Cardiac septum (tissue), 1 donor: ENCODE measurements at regions not wholly inside any gene's neighbourhood (a gene's known extent, or its start where the extent isn't known, plus 50 kb on each side); places are given as distances from the start of the nearest gene placed in this dataset.

ENCODE experiments used
- DNase-seq: peaks from one replicate; pipeline ENCODE4 v3.0.0-alpha.2; 2020; ENCODE audit warnings: low spot score
- intact Hi-C: fragments of 100-400 bp; cut with DNase I; formaldehyde crosslinking; loops from one replicate; pipeline ENCODE4 v1.14.0; 2022
- donor health status: DM: no; HTN: no; CAD: no.

DNA sequence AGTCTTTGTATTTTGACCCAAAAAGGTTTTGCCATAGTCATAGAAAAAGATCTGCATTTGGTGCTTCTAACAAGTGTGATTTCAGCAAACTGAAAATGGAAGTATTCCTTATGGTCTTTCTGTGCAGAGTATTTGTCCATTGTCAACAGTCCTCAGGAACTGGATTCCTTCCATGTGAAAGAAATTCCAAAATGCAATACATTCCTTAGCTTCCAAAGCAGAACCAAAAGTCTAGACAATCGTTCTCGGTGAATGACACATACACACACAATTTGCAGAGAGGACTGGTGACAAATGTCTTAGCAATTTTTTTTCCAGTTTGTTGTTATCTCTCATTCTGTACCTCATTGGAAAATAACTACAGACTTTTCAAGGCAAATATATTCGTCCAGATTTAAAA, 562.2 kb upstream of the SLIT2 start:
- DNase-seq: no peak
- intact Hi-C loops: no loop called here

DNA sequence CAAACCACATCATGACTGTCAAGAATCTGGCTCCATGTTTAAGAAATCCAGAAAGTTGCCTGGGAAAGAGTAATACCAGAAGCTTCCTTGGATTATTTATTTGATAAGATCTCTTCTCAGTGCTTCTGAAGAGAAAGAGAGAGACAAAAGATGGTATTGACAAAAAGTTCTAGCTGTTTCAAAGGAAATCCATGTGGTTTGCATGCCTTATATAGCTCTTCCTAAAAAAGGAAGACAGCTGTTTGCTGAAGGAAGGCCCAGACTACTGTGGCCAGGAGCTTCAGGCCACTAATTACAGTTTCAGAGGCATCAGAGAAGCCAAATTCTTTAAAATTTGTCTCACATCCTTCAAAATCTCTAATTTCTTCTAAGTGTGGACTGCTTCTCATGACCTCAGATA, 565.2 kb upstream of the SLIT2 start:
- DNase-seq: no peak
- intact Hi-C loops: no loop called here

GRCh38 chr4:19684084-19684483, 567.6 kb upstream of the SLIT2 start:
- DNase-seq: no peak
- intact Hi-C loops: no loop called here

DNA sequence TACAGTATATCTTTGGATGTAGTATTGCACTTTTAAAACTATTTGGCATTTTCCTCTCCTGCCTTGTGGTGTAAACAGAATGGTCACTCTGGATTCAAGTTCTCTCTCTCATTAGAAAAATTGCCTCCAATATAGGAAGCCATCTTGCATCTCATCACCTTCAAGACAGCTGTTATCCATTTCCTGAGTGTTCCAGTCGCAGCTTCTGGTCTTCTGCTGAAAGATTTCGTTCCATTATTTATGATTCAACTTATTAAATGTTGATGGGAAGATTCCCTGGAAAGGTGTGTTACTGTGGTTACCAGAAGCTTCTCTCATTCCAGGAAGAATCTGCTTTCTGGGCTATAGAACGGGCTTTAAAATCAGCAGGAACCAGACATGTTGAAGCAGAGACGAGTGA, 568.3 kb upstream of the SLIT2 start:
- intact Hi-C loops: no loop called here
- DNase-seq: no peak

GRCh38 chr4:19677211-19677610, 574.5 kb upstream of the SLIT2 start:
- DNase-seq: no peak

GRCh38 chr4:19675172-19675811, 576.4 kb upstream of the SLIT2 start:
- intact Hi-C loops: no loop called here
- no peak for DNase-seq

More at GRCh38 chr4:19677211-19677610, 574.5 kb upstream of the SLIT2 start:
- intact Hi-C loops: no loop called here

DNA sequence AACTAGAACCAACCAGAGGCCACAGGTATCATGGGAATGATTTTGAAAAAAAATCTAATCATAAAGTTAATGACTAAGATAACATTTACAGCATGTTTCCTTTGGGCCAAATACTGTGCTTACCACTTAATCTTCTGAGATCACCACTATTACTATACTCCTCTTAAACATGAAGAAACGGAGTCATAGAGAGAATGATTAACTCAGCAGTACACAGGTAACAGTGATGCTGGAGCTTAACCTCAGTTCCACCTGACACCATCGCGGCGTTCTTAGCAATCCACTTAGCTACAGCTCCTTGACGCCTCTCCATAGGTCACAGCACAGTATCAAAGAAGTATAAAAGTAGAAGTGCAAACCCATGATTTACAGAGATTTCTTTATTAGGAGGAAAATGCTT, 592.6 kb upstream of the SLIT2 start:
- no peak for DNase-seq
- intact Hi-C loops: no loop called here

- no peak for DNase-seq
- intact Hi-C loops: no loop called here
Observed at GRCh38 chr4:19657856-19658255, 593.8 kb upstream of the SLIT2 start.

GRCh38 chr4:19655666-19656065, 596.0 kb upstream of the SLIT2 start:
- DNase-seq: no peak
- intact Hi-C loops: no loop called here

DNA sequence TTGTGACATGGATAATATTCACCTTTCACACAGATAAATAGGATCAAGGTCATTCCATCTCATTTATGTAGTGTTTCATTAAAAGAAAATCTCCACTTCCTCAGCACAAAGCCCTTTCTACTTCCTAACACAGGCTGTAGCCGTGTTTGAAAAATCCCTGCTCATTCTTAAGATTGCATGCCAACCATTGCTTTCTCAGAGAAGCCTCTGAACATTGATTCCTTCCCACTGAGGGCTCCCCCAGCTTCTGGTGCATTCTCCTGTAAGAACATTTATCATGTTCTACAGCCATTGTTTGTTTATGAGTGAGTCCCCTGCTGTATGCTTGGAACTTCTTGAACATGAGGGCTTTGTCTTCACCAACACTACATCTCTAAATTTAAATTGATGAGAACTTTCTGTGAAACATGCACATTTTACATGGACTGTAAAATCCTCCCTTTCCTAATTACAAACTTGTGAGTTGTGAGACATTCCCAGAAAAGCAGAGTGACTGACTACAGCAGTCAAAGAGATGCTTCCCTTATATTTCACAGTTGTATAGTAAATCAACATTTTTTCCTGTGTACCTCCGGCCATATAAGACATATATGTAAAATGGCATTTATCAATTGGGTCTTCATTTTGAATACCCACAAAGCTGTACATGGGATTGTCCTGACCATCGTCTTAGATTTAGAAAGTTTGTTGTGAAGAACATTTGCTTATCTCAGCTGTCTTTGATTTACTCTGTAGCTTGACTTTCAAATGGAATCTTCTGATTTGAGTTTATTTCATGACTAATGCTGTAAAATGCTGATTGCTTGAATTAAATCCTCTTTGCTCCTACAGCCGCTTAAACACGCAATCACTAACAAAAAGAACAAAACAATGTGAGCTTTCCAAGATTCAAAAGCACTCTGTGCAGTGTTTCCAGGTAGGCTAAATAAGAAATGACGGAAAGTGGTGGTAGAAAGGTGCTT, 600.5 kb upstream of the SLIT2 start:
- no peak for DNase-seq
- intact Hi-C loops: no loop called here

DNA sequence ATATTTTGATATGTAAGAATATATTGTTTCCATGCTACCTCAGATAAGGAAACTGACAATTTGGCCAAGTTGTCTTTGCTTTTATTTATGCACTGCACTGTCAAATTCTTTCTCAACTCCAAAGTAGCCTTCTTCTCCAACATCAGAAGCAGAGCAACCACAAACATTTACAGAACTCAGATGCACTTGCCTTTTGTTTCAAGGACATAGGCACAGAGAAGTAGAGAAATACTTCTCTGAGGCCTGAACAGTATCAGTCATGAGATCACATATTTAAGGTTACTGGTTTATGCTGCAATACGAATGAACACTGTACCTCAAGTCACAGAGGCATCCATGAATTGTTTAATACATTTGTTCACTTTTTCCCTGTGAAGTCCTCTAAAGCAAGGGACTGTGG, 606.1 kb upstream of the SLIT2 start:
- DNase-seq: no peak
- intact Hi-C loops: no loop called here

GRCh38 chr4:19636451-19636850, 615.3 kb upstream of the SLIT2 start:
- intact Hi-C loops: no loop called here
- DNase-seq: no peak

- no peak for DNase-seq
- intact Hi-C loops: no loop called here
Observed at GRCh38 chr4:19631814-19632213, 619.9 kb upstream of the SLIT2 start.

GRCh38 chr4:19623866-19624265, 627.8 kb upstream of the SLIT2 start:
- no peak for DNase-seq
- intact Hi-C loops: no loop called here

GRCh38 chr4:19615086-19615689, 636.5 kb upstream of the SLIT2 start:
- intact Hi-C loops: no loop called here

GRCh38 chr4:19614171-19614570, 637.5 kb upstream of the SLIT2 start:
- intact Hi-C loops: no loop called here
- no peak for DNase-seq

More at GRCh38 chr4:19615086-19615689, 636.5 kb upstream of the SLIT2 start:
- DNase-seq: no peak

DNA sequence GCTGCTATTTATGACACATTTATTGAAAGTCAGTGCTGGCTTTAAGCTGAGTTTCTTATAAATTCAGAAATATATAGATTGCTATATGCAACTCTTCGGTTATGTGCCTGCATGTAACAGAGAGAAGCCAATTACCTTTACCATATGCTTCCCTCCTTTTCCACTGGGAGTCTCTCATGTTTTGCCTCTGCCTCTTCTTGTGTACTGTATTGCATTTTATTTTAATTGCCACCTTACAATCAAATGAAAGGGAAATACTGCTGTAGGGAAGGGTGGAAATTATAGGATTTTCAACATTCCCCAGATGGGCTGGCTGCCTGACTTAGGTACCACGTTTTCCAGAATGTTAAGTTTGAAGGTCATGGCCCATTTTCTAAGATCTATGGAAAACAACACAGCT, 655.4 kb upstream of the SLIT2 start:
- intact Hi-C loops: no loop called here
- no peak for DNase-seq

DNA sequence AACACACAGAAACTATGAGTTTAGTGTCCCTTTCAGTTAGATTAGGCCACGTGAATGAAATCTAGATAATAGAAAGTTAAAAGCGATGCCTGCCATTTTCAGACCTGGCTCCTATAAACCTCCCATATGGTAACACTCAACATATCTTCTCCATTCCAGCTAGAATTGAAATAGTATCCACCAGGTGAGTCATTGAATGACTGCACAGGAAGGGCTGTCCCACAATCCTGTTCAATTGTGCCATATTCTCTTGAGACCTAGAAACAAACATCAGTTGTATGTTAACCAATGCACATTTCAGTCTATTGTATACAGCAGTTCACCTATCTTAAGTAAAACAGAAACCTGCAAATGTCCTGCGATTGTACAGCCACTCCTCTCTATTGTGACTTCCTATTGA, 659.3 kb upstream of the SLIT2 start:
- intact Hi-C loops: no loop called here
- no peak for DNase-seq

- intact Hi-C loops: no loop called here
- no peak for DNase-seq
Observed at GRCh38 chr4:19583827-19584569, 667.7 kb upstream of the SLIT2 start.

DNA sequence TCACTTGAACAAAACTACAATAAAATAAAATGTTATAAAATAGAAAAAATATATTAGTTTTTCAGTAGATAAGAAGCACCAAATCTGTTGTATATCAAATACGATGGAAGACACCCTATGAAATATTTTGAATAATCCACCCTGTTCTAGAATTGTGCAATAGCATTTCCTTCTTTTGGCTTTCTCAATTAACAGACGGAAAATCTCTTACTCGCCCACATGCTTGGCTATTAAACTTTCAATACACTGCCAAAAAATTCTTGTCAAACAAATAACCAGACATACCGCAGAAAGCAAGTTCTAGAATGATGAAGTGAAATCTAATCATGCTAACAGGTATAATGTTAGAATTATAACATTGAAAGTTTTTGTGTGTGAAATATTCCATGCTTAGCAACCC, 671.6 kb upstream of the SLIT2 start:
- intact Hi-C loops: loop anchor here (2.0 kb wide), 1 partner anchor 169 kb away; no protein-coding TSS in a partner anchor
- DNase-seq: no peak
